Brain microvascular endothelial cell (primary cell): ENCODE measurements at regions not wholly inside any gene's neighbourhood (a gene's known extent, or its start where the extent isn't known, plus 50 kb on each side); places are given as distances from the start of the nearest gene placed in this dataset.

Source experiments
- DNase-seq: peaks from one replicate; pipeline ENCODE4 v3.0.0-alpha.2; 2020
- H3K27ac ChIP-seq: fragments of 250-450 bp; sonication (Bioruptor Pico); 2 replicates; pipeline ENCODE4 v1.5.1; 2020; ENCODE audit warnings: mild to moderate bottlenecking, moderate library complexity
- H3K27me3 ChIP-seq: fragments of 250-450 bp; sonication (Bioruptor Pico); replicated peaks from 2 replicates; pipeline ENCODE4 v1.5.1; 2020; ENCODE audit warnings: mild to moderate bottlenecking
- H3K36me3 ChIP-seq: fragments of 250-450 bp; sonication (Bioruptor Pico); replicated peaks from 2 replicates; pipeline ENCODE4 v1.5.1; 2020; ENCODE audit warnings: mild to moderate bottlenecking
- H3K4me3 ChIP-seq: 2 replicates; pipeline ENCODE4 v1.5.1; 2011; ENCODE audit warnings: low read depth, mild to moderate bottlenecking, control low read depth, low read length, moderate library complexity
- CTCF ChIP-seq: IDR thresholded peaks from 2 replicates; pipeline ENCODE4 v1.5.1; 2011; ENCODE audit warnings: low read depth, mild to moderate bottlenecking, moderate library complexity, low read length, control low read depth, inconsistent platforms; ENCODE audit errors: missing control alignments
- in situ Hi-C: cut with HindIII; loops from 2 replicates; pipeline ENCODE4 v1.10.0; 2017; ENCODE audit warnings: low sequenced_read_pairs, low pct_ligation_motif_present

GRCh38 chr14:61643555-61643954 is 51.8 kb upstream of the HIF1A start:
- in situ Hi-C loops, result no loop called here
- H3K36me3 ChIP-seq, result no peaks in the 10 kb centered on the region
- no peak overlapping the region for H3K4me3 ChIP-seq
- DNase-seq, result no peak
- TF ChIP-seq CTCF, result no peak
- H3K27ac ChIP-seq, result no peak overlapping the region
- H3K27me3 ChIP-seq, result no peaks in the 10 kb centered on the region

- in situ Hi-C loops, result no loop called here
- no peak overlapping the region for H3K4me3 ChIP-seq
- no peak for TF ChIP-seq CTCF
- no peaks in the 10 kb centered on the region for H3K27me3 ChIP-seq
- no peaks in the 10 kb centered on the region for H3K36me3 ChIP-seq
- no peak overlapping the region for H3K27ac ChIP-seq
- DNase-seq, result no peak
These were observed 51.1 kb upstream of the HIF1A start for GRCh38 chr14:61644175-61644574.

GRCh38 chr14:61644834-61645233 is 50.5 kb upstream of the HIF1A start:
- DNase-seq, result no peak
- in situ Hi-C loops, result no loop called here
- H3K36me3 ChIP-seq, result no peaks in the 10 kb centered on the region
- H3K4me3 ChIP-seq, result no peak overlapping the region
- no peak overlapping the region for H3K27ac ChIP-seq
- no peak for TF ChIP-seq CTCF
- no peaks in the 10 kb centered on the region for H3K27me3 ChIP-seq

- Histone ChIP-seq H3K27ac (no peak overlapping the region), H3K4me3 (no peak overlapping the region), H3K36me3 (no peaks in the 10 kb centered on the region), H3K27me3 (no peaks in the 10 kb centered on the region)
- in situ Hi-C loops, result no loop called here
- TF ChIP-seq CTCF, result no peak
- DNase-seq, result no peak
These were observed 50.1 kb upstream of the HIF1A start for GRCh38 chr14:61645247-61645646.
